Activated CD8-positive, alpha-beta memory T cell treated with anti-CD3 and anti-CD28 coated beads for 1 hour (primary cell): ENCODE measurements at regions not wholly inside any gene's neighbourhood (a gene's known extent, or its start where the extent isn't known, plus 50 kb on each side); places are given as distances from the start of the nearest gene placed in this dataset.
"Not testable (repeated sequence)": the region's sequence is repeated elsewhere in the genome, so short reads cannot be mapped to it uniquely, and the experiment has no call there.

Source experiments
- DNase-seq, 2 donors: peaks; one replicate each; pipeline ENCODE4 v3.0.0-alpha.2; 2020; ENCODE audit warnings: low read depth in 1 of 2; ENCODE audit errors: extremely low read depth in 1 of 2

DNA sequence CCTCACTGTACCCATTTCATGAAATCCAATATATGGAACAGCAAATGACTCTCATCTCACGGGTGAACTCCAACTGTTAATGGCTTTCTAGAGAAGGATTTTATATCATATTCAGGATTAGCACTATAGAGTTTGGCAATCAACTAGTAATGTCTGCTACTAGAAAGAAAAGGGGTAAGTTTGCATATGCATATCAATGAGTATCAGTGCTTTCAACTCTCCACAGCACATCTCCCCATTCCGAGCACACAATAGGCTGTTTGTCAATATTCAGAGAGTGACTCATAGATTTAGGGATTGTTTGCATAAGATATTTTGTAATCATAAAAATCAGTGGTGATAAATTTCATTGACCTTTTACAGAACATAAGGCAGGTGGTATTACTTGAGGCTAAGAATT is 163.2 kb upstream of the LMCD1 start:
- no peak for DNase-seq

DNA sequence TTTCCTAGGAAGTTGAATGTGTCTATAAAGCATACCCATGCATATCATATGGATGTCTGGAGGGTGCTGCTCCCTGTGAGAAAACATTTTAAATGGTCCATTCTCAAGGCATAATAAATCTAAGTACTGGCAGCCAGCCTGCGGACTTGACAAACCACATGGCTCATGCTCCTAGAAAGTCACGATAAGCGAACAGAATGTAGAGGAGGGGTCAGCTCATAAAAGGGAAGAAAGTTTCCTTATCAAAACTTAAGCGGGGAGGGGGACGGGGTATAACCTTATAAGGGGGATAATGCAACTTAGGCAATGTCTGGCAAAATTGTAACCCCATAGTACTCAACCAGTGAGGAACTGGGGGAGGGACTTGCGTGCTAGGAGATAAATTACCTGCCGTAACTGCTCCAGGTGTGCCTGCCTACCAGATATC is 159.8 kb upstream of the LMCD1 start:
- DNase-seq = no peak

- DNase-seq = no peak
Observed at GRCh38 chr3:8343058-8343457, 158.6 kb upstream of the LMCD1 start.

- no peak for DNase-seq
Observed at GRCh38 chr3:8345398-8345797, 156.2 kb upstream of the LMCD1 start.

DNA sequence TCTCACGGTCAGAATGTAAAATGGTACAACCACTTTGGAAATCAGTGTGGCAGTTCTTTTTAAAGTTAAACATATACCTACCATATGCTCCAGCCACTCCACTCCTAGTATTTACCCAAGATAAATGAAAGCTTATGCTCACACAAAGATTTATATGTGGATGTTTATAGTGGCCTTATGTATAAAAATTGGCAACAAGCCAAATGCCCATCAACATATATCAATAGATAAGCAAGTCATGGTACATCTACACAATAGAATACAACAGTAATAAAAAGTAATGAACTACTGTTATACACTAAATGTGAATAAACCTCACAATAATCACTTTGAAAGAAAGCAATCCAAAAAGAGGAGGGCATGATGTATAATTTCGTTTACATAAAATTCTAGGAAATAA is 153.5 kb upstream of the LMCD1 start:
- no peak for DNase-seq

GRCh38 chr3:8352475-8352874 is 149.1 kb upstream of the LMCD1 start:
- no peak for DNase-seq

- no peak for DNase-seq
Observed at GRCh38 chr3:8353364-8353763, 148.3 kb upstream of the LMCD1 start.

- DNase-seq = no peak
Observed at GRCh38 chr3:8355346-8355745, 146.3 kb upstream of the LMCD1 start.

- DNase-seq = not testable (repeated sequence)
Observed at GRCh38 chr3:8356066-8356465, 145.6 kb upstream of the LMCD1 start.

DNA sequence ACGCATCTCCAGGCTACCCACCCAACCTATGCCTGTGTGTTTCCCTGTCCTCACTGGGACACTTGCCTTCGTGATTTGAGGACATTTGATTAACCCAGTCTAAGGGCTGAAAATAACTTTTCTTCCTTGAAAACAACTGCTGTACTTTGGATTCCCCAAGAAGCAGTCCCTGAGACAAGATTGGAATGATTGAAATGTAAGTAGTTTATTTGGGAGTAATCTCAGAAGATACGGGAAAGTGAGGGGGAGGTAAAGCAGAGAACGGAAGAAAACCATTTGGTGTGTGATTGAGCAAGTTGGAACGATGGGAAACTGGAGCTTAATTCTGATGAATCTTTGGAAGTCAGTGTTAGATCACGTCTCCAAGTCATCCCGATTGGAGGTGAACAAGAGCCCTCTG is 143.8 kb upstream of the LMCD1 start:
- DNase-seq = no peak

GRCh38 chr3:8359133-8359532 is 142.5 kb upstream of the LMCD1 start:
- no peak for DNase-seq

DNA sequence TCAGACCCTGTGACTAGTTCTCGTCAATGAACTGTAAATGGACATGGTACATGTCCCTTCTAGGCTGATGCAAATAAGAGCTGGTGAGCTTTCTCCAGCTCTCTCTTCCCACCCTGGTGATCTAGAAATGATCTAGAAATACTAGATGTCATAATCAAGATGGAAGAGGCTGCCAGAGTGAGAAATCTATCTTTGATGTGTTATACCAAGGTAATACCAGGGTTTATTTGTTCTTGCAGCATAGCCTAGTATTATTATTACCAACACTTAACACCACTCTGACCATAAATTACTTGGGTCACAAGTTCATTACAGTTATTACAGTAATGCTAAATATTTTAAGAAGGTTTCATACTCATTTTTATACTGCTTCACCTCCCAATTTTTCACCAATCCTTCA is 138.4 kb upstream of the LMCD1 start:
- no peak for DNase-seq

DNA sequence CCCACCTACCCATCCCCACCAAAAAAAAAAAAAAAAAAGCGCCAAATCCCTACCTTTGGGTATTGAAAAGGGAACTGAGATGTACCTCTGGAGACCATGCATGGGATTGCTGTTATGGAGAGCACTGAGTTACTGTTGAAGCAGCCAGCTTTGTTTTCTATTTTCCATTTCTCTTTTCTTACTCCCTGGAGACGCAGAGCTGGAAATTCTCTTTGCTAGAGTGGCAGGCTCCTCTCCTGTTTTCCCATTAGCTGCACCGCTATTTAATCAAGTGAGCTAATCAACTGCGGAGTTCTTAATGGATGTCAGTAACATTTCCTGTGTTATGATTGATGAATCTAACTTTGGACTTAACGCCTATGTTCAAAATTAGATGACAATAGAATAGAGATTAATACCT is 136.1 kb upstream of the LMCD1 start:
- no peak for DNase-seq

DNA sequence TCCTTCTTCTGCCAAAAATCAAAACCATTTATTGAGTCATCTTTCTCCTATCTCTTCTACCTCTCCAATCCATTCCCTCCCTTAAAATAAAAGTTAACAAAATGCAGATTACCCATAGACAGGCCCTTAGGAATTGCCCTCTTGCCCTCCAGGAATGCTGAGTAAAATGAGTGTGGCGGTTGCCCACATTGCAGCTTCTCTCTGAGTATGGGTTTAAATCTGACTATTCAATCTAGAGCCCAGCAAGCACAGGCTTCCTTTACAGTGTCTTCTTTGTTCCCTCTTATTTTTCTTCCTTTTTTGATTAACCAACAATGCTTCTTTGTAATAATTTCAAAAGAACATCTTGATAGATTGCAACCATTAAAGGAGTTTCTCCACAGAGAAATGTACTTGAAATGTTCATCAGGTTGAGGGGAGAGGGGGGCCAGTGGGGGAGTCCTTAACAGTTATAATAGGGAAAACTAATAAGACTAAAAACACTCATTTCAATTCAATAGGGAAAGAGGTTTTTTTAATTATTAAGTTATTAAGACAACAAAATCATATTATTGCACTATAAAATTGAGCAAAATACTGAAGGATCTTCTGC is 135.3 kb upstream of the LMCD1 start:
- no peak for DNase-seq

DNA sequence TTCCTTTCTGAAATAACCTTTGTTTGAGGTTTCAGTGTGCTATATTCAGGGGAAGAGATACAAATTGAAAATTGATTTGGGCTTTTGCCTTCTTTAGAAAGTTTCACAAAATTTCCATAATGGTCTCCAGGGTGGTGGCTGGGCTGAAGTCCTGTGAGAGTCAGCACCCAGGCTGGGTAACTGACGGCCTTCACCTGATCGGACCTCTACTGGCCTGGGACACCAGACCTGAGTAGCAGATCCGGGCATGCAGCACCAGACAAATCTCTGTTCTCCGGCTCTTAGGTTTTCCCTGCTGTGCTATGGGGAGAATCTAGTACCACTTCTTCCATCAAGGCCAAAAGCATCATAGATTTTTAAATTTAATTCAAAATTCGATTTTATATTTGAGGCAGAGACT is 133.0 kb upstream of the LMCD1 start:
- no peak for DNase-seq

GRCh38 chr3:8369638-8370037 is 132.0 kb upstream of the LMCD1 start:
- no peak for DNase-seq

- DNase-seq = no peak
Observed at GRCh38 chr3:8371085-8371551, 130.5 kb upstream of the LMCD1 start.

DNA sequence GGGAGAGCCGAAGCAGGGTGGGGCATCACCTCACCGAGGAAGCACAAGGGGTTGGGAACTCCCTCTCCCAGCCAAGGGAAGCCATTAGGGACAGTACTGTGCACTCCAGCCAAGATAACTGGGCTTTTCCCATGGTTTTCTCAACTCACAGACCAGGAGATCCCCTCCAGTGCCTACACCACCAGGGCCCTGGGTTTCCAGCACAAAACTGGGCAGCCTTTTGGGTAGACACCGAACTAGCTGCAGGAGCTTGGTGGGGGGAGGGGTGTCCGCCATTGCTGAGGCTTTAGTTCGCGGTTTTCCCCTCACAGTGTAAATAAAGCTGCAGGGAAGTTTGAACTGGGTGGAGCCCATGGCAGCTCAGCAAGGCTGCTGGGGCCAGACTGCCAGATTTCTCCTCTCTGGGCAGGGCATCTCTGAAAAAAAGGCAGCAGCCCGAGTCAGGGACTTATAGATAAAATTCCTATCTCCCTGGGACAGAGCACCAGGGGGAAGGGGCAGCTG is 129.6 kb upstream of the LMCD1 start:
- DNase-seq = no peak

- no peak for DNase-seq
Observed at GRCh38 chr3:8380904-8381704, 120.5 kb upstream of the LMCD1 start.

DNA sequence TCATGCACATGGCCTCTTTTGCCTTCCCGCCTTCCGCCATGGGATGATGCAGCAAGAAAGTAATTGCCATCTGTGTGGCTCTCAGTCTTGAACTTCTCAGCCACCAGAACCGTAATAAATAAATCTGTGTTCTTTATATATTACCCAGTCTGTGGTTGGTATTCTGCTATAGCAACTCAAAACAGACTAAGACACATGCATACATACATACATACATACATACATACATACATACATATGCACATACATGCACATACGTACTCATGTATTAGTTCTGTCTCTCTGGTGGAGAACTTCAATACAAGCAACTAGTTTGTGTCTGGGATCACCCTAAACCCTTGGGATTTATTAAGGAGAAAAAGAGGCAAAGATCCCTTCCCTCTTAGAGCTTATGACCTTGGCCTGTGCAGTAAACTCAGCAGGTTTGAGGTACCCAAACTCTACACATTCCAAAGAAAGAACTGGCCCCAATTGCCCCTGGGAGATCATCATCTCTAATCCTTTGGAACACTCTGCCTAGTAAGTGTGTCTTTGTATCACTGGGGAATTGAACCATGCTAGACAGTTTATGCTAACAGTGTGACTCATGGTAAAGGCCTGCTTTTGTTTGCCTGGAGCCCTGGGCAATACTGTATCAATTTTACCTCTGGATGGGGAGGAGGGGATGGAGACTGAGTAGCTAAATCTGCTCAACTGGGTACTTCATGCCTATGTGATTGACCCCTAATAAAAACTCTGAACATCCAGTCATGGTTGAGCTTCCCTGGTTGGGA is 115.6 kb upstream of the LMCD1 start:
- DNase-seq = no peak

GRCh38 chr3:8387571-8387970 is 114.1 kb upstream of the LMCD1 start:
- DNase-seq = no peak

- DNase-seq = no peak
Observed at GRCh38 chr3:8399686-8400085, 101.9 kb upstream of the LMCD1 start.
